ENCODE measurements at regions not wholly inside any gene's neighbourhood (a gene's known extent, or its start where the extent isn't known, plus 50 kb on each side); places are given as distances from the start of the nearest gene placed in this dataset.

DNA sequence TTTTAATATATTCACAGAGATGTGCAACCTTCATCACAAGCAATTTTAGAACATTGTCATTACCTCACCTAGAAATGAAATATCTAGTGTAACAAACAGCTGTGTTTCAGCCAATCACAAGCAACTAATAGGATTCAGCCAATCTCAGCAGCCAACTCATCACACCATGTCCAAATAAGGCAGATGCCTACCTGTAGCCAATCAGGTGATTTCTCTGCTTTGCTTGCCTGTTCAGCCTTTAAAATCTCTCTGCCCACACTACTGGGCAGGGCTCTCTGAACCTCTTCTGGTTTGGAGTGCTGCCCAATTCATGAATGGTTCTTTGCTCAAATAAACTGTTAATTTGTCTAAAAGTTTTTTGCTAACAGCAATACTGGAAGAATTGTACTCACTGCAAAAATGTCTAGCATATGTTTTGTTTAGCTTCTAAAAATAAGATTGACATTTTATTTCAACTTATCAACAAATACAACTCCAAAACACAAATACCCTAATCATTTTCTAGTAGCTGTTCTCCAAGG is 52.4 kb upstream of the IGFBP7 start:
- TF ChIP-seq, protein P1, sequence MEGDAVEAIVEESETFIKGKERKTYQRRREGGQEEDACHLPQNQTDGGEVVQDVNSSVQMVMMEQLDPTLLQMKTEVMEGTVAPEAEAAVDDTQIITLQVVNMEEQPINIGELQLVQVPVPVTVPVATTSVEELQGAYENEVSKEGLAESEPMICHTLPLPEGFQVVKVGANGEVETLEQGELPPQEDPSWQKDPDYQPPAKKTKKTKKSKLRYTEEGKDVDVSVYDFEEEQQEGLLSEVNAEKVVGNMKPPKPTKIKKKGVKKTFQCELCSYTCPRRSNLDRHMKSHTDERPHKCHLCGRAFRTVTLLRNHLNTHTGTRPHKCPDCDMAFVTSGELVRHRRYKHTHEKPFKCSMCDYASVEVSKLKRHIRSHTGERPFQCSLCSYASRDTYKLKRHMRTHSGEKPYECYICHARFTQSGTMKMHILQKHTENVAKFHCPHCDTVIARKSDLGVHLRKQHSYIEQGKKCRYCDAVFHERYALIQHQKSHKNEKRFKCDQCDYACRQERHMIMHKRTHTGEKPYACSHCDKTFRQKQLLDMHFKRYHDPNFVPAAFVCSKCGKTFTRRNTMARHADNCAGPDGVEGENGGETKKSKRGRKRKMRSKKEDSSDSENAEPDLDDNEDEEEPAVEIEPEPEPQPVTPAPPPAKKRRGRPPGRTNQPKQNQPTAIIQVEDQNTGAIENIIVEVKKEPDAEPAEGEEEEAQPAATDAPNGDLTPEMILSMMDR (IDR thresholded peaks at IDR 0.05 in 8 of 11, conservative IDR thresholded peaks at IDR 0.05 in 3 of 11): no peak
- no peak for TF ChIP-seq POLR2A (IDR thresholded peaks at IDR 0.05)

Data from spleen (tissue), 7 donors.